ENCODE measurements at regions not wholly inside any gene's neighbourhood (a gene's known extent, or its start where the extent isn't known, plus 50 kb on each side); places are given as distances from the start of the nearest gene placed in this dataset.
"Not testable (repeated sequence)": the region's sequence is repeated elsewhere in the genome, so short reads cannot be mapped to it uniquely, and the experiment has no call there.

- no peak for DNase-seq (ENCODE audit: low read depth)
These were observed 109.1 kb upstream of the GLI2 start for GRCh38 chr2:120626566-120626965.

- no peak for DNase-seq (ENCODE audit: low read depth)
These were observed 107.4 kb upstream of the GLI2 start for GRCh38 chr2:120628248-120628647.

GRCh38 chr2:120629241-120629895, 106.3 kb upstream of the GLI2 start:
- no peak for DNase-seq (ENCODE audit: low read depth)

- no peak for DNase-seq (ENCODE audit: low read depth)
These were observed 105.5 kb upstream of the GLI2 start for GRCh38 chr2:120630031-120630701.

GRCh38 chr2:120631236-120631635, 104.4 kb upstream of the GLI2 start:
- DNase-seq (ENCODE audit: low read depth): no peak

- no peak for DNase-seq (ENCODE audit: low read depth)
These were observed 103.9 kb upstream of the GLI2 start for GRCh38 chr2:120631724-120632123.

GRCh38 chr2:120632796-120633646, 102.6 kb upstream of the GLI2 start:
- DNase-seq (ENCODE audit: low read depth): no peak

GRCh38 chr2:120634533-120634932, 101.1 kb upstream of the GLI2 start:
- DNase-seq (ENCODE audit: low read depth): no peak

- no peak for DNase-seq (ENCODE audit: low read depth)
These were observed 100.5 kb upstream of the GLI2 start for GRCh38 chr2:120635146-120635545.

GRCh38 chr2:120637847-120638246, 97.8 kb upstream of the GLI2 start:
- DNase-seq (ENCODE audit: low read depth): no peak

- DNase-seq (ENCODE audit: low read depth): no peak
These were observed 97.2 kb upstream of the GLI2 start for GRCh38 chr2:120638450-120638849.

GRCh38 chr2:120641366-120641771, 94.3 kb upstream of the GLI2 start:
- no peak for DNase-seq (ENCODE audit: low read depth)

GRCh38 chr2:120642646-120643045, 93.0 kb upstream of the GLI2 start:
- DNase-seq (ENCODE audit: low read depth): no peak

- no peak for DNase-seq (ENCODE audit: low read depth)
These were observed 88.7 kb upstream of the GLI2 start for GRCh38 chr2:120646994-120647393.

- peak; percentile 61 for DNase-seq (ENCODE audit: low read depth)
These were observed 88.2 kb upstream of the GLI2 start for GRCh38 chr2:120647487-120647886.

- DNase-seq (ENCODE audit: low read depth): not testable (repeated sequence)
These were observed 86.3 kb upstream of the GLI2 start for GRCh38 chr2:120649381-120649780.

- no peak for DNase-seq (ENCODE audit: low read depth)
These were observed 85.5 kb upstream of the GLI2 start for GRCh38 chr2:120650022-120650644.

GRCh38 chr2:120651818-120652217, 83.8 kb upstream of the GLI2 start:
- no peak for DNase-seq (ENCODE audit: low read depth)

GRCh38 chr2:120653046-120653445, 82.6 kb upstream of the GLI2 start:
- DNase-seq (ENCODE audit: low read depth): peak; percentile 32

GRCh38 chr2:120653871-120654270, 81.8 kb upstream of the GLI2 start:
- DNase-seq (ENCODE audit: low read depth): no peak

- DNase-seq (ENCODE audit: low read depth): no peak
These were observed 81.1 kb upstream of the GLI2 start for GRCh38 chr2:120654381-120655134.
